ENCODE measurements at regions not wholly inside any gene's neighbourhood (a gene's known extent, or its start where the extent isn't known, plus 50 kb on each side); places are given as distances from the start of the nearest gene placed in this dataset.

- no peaks in the 10 kb centered on the region for H3K27me3 Mint-ChIP-seq
- CTCF ChIA-PET, result no interaction called here
- H3K4me3 Mint-ChIP-seq, result no peak overlapping the region
- POLR2A ChIA-PET, result no interaction called here
- no peak for DNase-seq
- H3K9me3 Mint-ChIP-seq, result no peaks in the 10 kb centered on the region
- no peaks in the 10 kb centered on the region for H3K4me1 Mint-ChIP-seq
- H3K36me3 Mint-ChIP-seq (ENCODE audit: low read depth), result no peaks in the 10 kb centered on the region
- H3K27ac Mint-ChIP-seq, result no peak overlapping the region
Observed at GRCh38 chr2:138113871-138114525, 149.7 kb downstream of the HNMT start.

GRCh38 chr2:138115666-138116065, 151.4 kb downstream of the HNMT start:
- ChIA-PET CTCF (no interaction called here), POLR2A (no interaction called here)
- no peak overlapping the region for H3K4me3 Mint-ChIP-seq

GRCh38 chr2:138116456-138116855, 152.2 kb downstream of the HNMT start:
- H3K9me3 Mint-ChIP-seq, result no peaks in the 10 kb centered on the region
- ChIA-PET CTCF (no interaction called here), POLR2A (no interaction called here)
- H3K27me3 Mint-ChIP-seq, result no peaks in the 10 kb centered on the region
- DNase-seq, result no peak
- no peak overlapping the region for H3K4me3 Mint-ChIP-seq
- no peak overlapping the region for H3K27ac Mint-ChIP-seq
- no peaks in the 10 kb centered on the region for H3K4me1 Mint-ChIP-seq
- H3K36me3 Mint-ChIP-seq (ENCODE audit: low read depth), result no peaks in the 10 kb centered on the region

More at GRCh38 chr2:138115666-138116065, 151.4 kb downstream of the HNMT start:
- no peaks in the 10 kb centered on the region for H3K27me3 Mint-ChIP-seq
- DNase-seq, result no peak
- no peaks in the 10 kb centered on the region for H3K4me1 Mint-ChIP-seq
- H3K9me3 Mint-ChIP-seq, result no peaks in the 10 kb centered on the region
- H3K27ac Mint-ChIP-seq, result no peak overlapping the region
- H3K36me3 Mint-ChIP-seq (ENCODE audit: low read depth), result no peaks in the 10 kb centered on the region

- Mint-ChIP-seq H3K27ac (no peak overlapping the region), H3K36me3 (ENCODE audit: low read depth) (no peaks in the 10 kb centered on the region), H3K27me3 (no peaks in the 10 kb centered on the region), H3K9me3 (no peaks in the 10 kb centered on the region), H3K4me3 (no peak overlapping the region), H3K4me1 (no peaks in the 10 kb centered on the region)
- ChIA-PET POLR2A (no interaction called here), CTCF (no interaction called here)
- no peak for DNase-seq
Observed at GRCh38 chr2:138121666-138122661, 157.7 kb downstream of the HNMT start.

GRCh38 chr2:138122891-138123290, 158.6 kb downstream of the HNMT start:
- ChIA-PET POLR2A (no interaction called here), CTCF (no interaction called here)
- Mint-ChIP-seq H3K27ac (no peak overlapping the region), H3K9me3 (no peaks in the 10 kb centered on the region), H3K4me3 (no peak overlapping the region), H3K4me1 (no peaks in the 10 kb centered on the region), H3K36me3 (ENCODE audit: low read depth) (no peaks in the 10 kb centered on the region), H3K27me3 (no peaks in the 10 kb centered on the region)
- no peak for DNase-seq

GRCh38 chr2:138123741-138124140, 159.5 kb downstream of the HNMT start:
- no peaks in the 10 kb centered on the region for H3K27me3 Mint-ChIP-seq
- POLR2A ChIA-PET, result no interaction called here
- no peak for DNase-seq
- H3K27ac Mint-ChIP-seq, result no peak overlapping the region
- no peaks in the 10 kb centered on the region for H3K36me3 Mint-ChIP-seq (ENCODE audit: low read depth)
- CTCF ChIA-PET, result no interaction called here
- no peak overlapping the region for H3K4me3 Mint-ChIP-seq
- no peaks in the 10 kb centered on the region for H3K4me1 Mint-ChIP-seq
- H3K9me3 Mint-ChIP-seq, result no peaks in the 10 kb centered on the region

- no peaks in the 10 kb centered on the region for H3K4me1 Mint-ChIP-seq
- no peak overlapping the region for H3K27ac Mint-ChIP-seq
- ChIA-PET POLR2A (no interaction called here), CTCF (no interaction called here)
- no peak overlapping the region for H3K4me3 Mint-ChIP-seq
- DNase-seq, result no peak
- H3K36me3 Mint-ChIP-seq (ENCODE audit: low read depth), result no peaks in the 10 kb centered on the region
- no peaks in the 10 kb centered on the region for H3K27me3 Mint-ChIP-seq
- no peaks in the 10 kb centered on the region for H3K9me3 Mint-ChIP-seq
Observed at GRCh38 chr2:138124521-138124920, 160.2 kb downstream of the HNMT start.

- Mint-ChIP-seq H3K9me3 (no peaks in the 10 kb centered on the region), H3K36me3 (ENCODE audit: low read depth) (no peaks in the 10 kb centered on the region), H3K27me3 (no peaks in the 10 kb centered on the region), H3K27ac (no peak overlapping the region), H3K4me3 (no peak overlapping the region), H3K4me1 (no peaks in the 10 kb centered on the region)
- DNase-seq, result no peak
- POLR2A ChIA-PET, result no interaction called here
- CTCF ChIA-PET, result interaction anchor here (1.0 kb wide), 1 partner anchor 175 kb away, joined by 3 read pairs; no protein-coding TSS in a partner anchor
Observed at GRCh38 chr2:138125306-138126288, 161.3 kb downstream of the HNMT start.

- Mint-ChIP-seq H3K27me3 (no peaks in the 10 kb centered on the region), H3K4me3 (no peak overlapping the region), H3K4me1 (no peaks in the 10 kb centered on the region), H3K36me3 (ENCODE audit: low read depth) (no peaks in the 10 kb centered on the region), H3K9me3 (no peaks in the 10 kb centered on the region), H3K27ac (no peak overlapping the region)
- no peak for DNase-seq
- CTCF ChIA-PET, result no interaction called here
- POLR2A ChIA-PET, result no interaction called here
Observed at GRCh38 chr2:138132108-138132507, 167.8 kb downstream of the HNMT start.

- Mint-ChIP-seq H3K27ac (no peak overlapping the region), H3K4me3 (no peak overlapping the region), H3K4me1 (no peaks in the 10 kb centered on the region), H3K9me3 (no peaks in the 10 kb centered on the region), H3K27me3 (no peaks in the 10 kb centered on the region), H3K36me3 (ENCODE audit: low read depth) (no peaks in the 10 kb centered on the region)
- no peak for DNase-seq
- CTCF ChIA-PET, result no interaction called here
- POLR2A ChIA-PET, result no interaction called here
Observed at GRCh38 chr2:138137949-138138348, 173.7 kb downstream of the HNMT start.

- DNase-seq, result no peak
- CTCF ChIA-PET, result no interaction called here
- Mint-ChIP-seq H3K36me3 (ENCODE audit: low read depth) (no peaks in the 10 kb centered on the region), H3K4me3 (no peak overlapping the region), H3K9me3 (no peaks in the 10 kb centered on the region), H3K27me3 (no peaks in the 10 kb centered on the region), H3K27ac (no peak overlapping the region), H3K4me1 (no peaks in the 10 kb centered on the region)
- POLR2A ChIA-PET, result no interaction called here
Observed at GRCh38 chr2:138147796-138148195, 183.5 kb downstream of the HNMT start.

- ChIA-PET POLR2A (no interaction called here), CTCF (no interaction called here)
- H3K4me1 Mint-ChIP-seq, result no peaks in the 10 kb centered on the region
- H3K4me3 Mint-ChIP-seq, result no peak overlapping the region
- no peak for DNase-seq
- no peak overlapping the region for H3K27ac Mint-ChIP-seq
- H3K36me3 Mint-ChIP-seq (ENCODE audit: low read depth), result no peaks in the 10 kb centered on the region
- H3K9me3 Mint-ChIP-seq, result no peaks in the 10 kb centered on the region
- no peaks in the 10 kb centered on the region for H3K27me3 Mint-ChIP-seq
Observed at GRCh38 chr2:138155304-138155703, 191.0 kb downstream of the HNMT start.

GRCh38 chr2:138157372-138157771, 193.1 kb downstream of the HNMT start:
- ChIA-PET POLR2A (no interaction called here), CTCF (no interaction called here)
- Mint-ChIP-seq H3K4me1 (no peaks in the 10 kb centered on the region), H3K9me3 (no peaks in the 10 kb centered on the region), H3K27ac (no peak overlapping the region), H3K36me3 (ENCODE audit: low read depth) (no peaks in the 10 kb centered on the region), H3K4me3 (no peak overlapping the region), H3K27me3 (no peaks in the 10 kb centered on the region)
- DNase-seq, result no peak
